CD14-positive monocyte (primary cell): ENCODE measurements at regions not wholly inside any gene's neighbourhood (a gene's known extent, or its start where the extent isn't known, plus 50 kb on each side); places are given as distances from the start of the nearest gene placed in this dataset.

Source experiments
- DNase-seq, 3 donors: peaks; one replicate each; pipeline ENCODE4 v3.0.0-alpha.2; 2011 to 2022
- H2AFZ ChIP-seq: 2 replicates; pipeline ENCODE4 v1.6.0; 2012; ENCODE audit warnings: mild to moderate bottlenecking, low read depth, low read length, inconsistent platforms; ENCODE audit not compliant: insufficient read depth, poor library complexity, severe bottlenecking
- H3K27ac ChIP-seq, 2 donors: 1 replicate in 1 of 2; 2 replicates in 1 of 2; pipeline ENCODE4 v1.5.1; 2012 to 2013; ENCODE audit warnings: low read length in 2 of 2, control low read depth in 1 of 2, inconsistent platforms in 1 of 2, low read depth in 1 of 2, mild to moderate bottlenecking in 1 of 2
- H3K27me3 ChIP-seq, 2 donors: one replicate each; pipeline versions ENCODE4 v1.6.0 to v1.6.1; 2011 to 2013; ENCODE audit warnings: low read length in 2 of 2; ENCODE audit not compliant: control insufficient read depth in 2 of 2, insufficient read depth in 2 of 2
- H3K36me3 ChIP-seq, 2 donors: replicated peaks in 1 of 2; 1 replicate in 1 of 2; 2 replicates in 1 of 2; pipeline versions ENCODE4 v1.5.1 to v1.6.1; 2012 to 2013; ENCODE audit warnings: low read length in 2 of 2, control low read depth in 1 of 2, inconsistent platforms in 1 of 2, mild to moderate bottlenecking in 1 of 2; ENCODE audit not compliant: insufficient read depth in 2 of 2, control insufficient read depth in 1 of 2
- H3K4me1 ChIP-seq, 2 donors: 1 replicate in 1 of 2; 2 replicates in 1 of 2; pipeline versions ENCODE4 v1.5.1 to v1.6.1; 2012 to 2013; ENCODE audit warnings: low read length in 2 of 2, control low read depth in 1 of 2, inconsistent platforms in 1 of 2, mild to moderate bottlenecking in 1 of 2, moderate library complexity in 1 of 2; ENCODE audit not compliant: insufficient read depth in 2 of 2, control insufficient read depth in 1 of 2
- H3K4me2 ChIP-seq: replicated peaks from 2 replicates; pipeline ENCODE3; 2012; ENCODE audit warnings: low read length, moderate library complexity, mild to moderate bottlenecking; ENCODE audit not compliant: poor library complexity, severe bottlenecking; ENCODE audit errors: extremely low read depth
- H3K4me3 ChIP-seq, 3 experiments: fragments of 200-600 bp in 1 of 3; sonication (generic) in 1 of 3; replicated peaks in 1 of 3; 1 replicate in 2 of 3; 2 replicates in 1 of 3; pipeline ENCODE4 v1.5.1; 2011 to 2013; ENCODE audit warnings: low read length in 3 of 3, mild to moderate bottlenecking in 3 of 3, control low read depth in 2 of 3, low read depth in 2 of 3, inconsistent platforms in 1 of 3, moderate library complexity in 1 of 3
- H3K79me2 ChIP-seq: 2 replicates; pipeline ENCODE4 v1.6.0; 2012; ENCODE audit warnings: mild to moderate bottlenecking, control low read depth, inconsistent platforms, low read length, moderate library complexity; ENCODE audit not compliant: insufficient read depth
- H3K9ac ChIP-seq: 2 replicates; pipeline ENCODE4 v1.6.0; 2017; ENCODE audit warnings: low read length, mild to moderate bottlenecking; ENCODE audit not compliant: insufficient read depth, poor library complexity, severe bottlenecking
- H3K9me3 ChIP-seq, 2 donors: replicated peaks in 1 of 2; 1 replicate in 1 of 2; 2 replicates in 1 of 2; pipeline versions ENCODE4 v1.5.1 to v1.6.1; 2012 to 2013; ENCODE audit warnings: low read length in 2 of 2, control low read depth in 1 of 2; ENCODE audit not compliant: control insufficient read depth in 1 of 2, insufficient read depth in 1 of 2
- H4K20me1 ChIP-seq: 2 replicates; pipeline ENCODE4 v1.6.0; 2012; ENCODE audit warnings: mild to moderate bottlenecking, low read length, control low read depth, moderate library complexity; ENCODE audit not compliant: insufficient read depth
- H3K27ac Mint-ChIP-seq, 7 donors: one replicate each; pipeline ENCODE4 v1.8.0; 2020; ENCODE audit warnings: mild to moderate bottlenecking in 7 of 7, mixed read lengths in 7 of 7, moderate library complexity in 6 of 7, inconsistent platforms in 2 of 7
- H3K27me3 Mint-ChIP-seq, 3 donors: one replicate each; pipeline ENCODE4 v1.8.0; 2021 to 2022; ENCODE audit warnings: low read depth in 3 of 3, mild to moderate bottlenecking in 3 of 3, mixed read lengths in 3 of 3, moderate library complexity in 3 of 3, inconsistent platforms in 1 of 3
- H3K36me3 Mint-ChIP-seq, 2 donors: one replicate each; pipeline ENCODE4 v1.8.0; 2020; ENCODE audit warnings: mixed read lengths in 2 of 2, inconsistent platforms in 1 of 2, mild to moderate bottlenecking in 1 of 2
- H3K4me1 Mint-ChIP-seq: one replicate; pipeline ENCODE4 v1.8.0; 2020; ENCODE audit warnings: mild to moderate bottlenecking, mixed read lengths
- H3K4me3 Mint-ChIP-seq, 2 donors: one replicate each; pipeline ENCODE4 v1.8.0; 2020; ENCODE audit warnings: mild to moderate bottlenecking in 2 of 2, mixed read lengths in 2 of 2, moderate library complexity in 1 of 2
- H3K9me3 Mint-ChIP-seq, 7 donors: one replicate each; pipeline ENCODE4 v1.8.0; 2020 to 2022; ENCODE audit warnings: mixed read lengths in 7 of 7, mild to moderate bottlenecking in 6 of 7, moderate library complexity in 6 of 7, inconsistent platforms in 2 of 7
- WGBS: methylation state at CpG from one replicate; pipeline ENCODE4 v1.1.5; 2013; ENCODE audit warnings: missing lambda C conversion rate; ENCODE audit not compliant: insufficient coverage; 5-methylcytosine and 5-hydroxymethylcytosine counted together
- intact Hi-C, 2 donors: fragments of 100-400 bp; cut with micrococcal nuclease; formaldehyde crosslinking; loops; one replicate each; pipeline versions ENCODE4 v1.15.0 to v1.15.1; 2023
- TF ChIP-seq, protein P1 (sequence below): fragments of 200-600 bp; IDR thresholded peaks from one replicate; pipeline ENCODE4 v1.8.0; 2022; ENCODE audit warnings: antibody characterized with exemption, mild to moderate bottlenecking

DNA sequence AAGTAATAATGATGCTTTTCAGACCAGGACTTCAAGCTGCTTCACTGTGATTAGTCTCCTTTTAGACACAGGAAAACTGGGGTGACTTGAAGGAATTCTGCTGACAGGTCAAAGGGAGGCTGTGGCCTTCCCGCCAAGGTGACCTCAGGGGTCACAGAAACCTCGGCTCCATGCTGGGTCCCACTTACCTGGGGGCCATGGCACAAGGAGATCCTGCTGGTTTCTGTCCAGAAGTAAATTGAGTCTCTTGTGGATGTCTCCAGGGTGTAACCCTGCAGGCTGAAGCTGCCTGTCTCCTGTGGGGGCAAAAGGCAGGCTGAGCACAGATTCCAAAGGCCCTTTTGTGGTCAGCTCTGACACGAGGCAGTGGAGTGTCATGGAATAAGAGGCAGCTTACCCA is 138.7 kb upstream of the MED13L start:
- H3K36me3 ChIP-seq, result no peaks in the 10 kb centered on the region
- H3K9ac ChIP-seq, result no peak overlapping the region
- TF ChIP-seq, protein P1, sequence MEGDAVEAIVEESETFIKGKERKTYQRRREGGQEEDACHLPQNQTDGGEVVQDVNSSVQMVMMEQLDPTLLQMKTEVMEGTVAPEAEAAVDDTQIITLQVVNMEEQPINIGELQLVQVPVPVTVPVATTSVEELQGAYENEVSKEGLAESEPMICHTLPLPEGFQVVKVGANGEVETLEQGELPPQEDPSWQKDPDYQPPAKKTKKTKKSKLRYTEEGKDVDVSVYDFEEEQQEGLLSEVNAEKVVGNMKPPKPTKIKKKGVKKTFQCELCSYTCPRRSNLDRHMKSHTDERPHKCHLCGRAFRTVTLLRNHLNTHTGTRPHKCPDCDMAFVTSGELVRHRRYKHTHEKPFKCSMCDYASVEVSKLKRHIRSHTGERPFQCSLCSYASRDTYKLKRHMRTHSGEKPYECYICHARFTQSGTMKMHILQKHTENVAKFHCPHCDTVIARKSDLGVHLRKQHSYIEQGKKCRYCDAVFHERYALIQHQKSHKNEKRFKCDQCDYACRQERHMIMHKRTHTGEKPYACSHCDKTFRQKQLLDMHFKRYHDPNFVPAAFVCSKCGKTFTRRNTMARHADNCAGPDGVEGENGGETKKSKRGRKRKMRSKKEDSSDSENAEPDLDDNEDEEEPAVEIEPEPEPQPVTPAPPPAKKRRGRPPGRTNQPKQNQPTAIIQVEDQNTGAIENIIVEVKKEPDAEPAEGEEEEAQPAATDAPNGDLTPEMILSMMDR, result no peak
- intact Hi-C loops, result no loop called here
- H2AFZ ChIP-seq, result no peak overlapping the region
- H3K79me2 ChIP-seq, result no peaks in the 10 kb centered on the region
- H3K4me3 Mint-ChIP-seq, result no peak overlapping the region
- no peak overlapping the region for H3K27ac Mint-ChIP-seq
- no peaks in the 10 kb centered on the region for H3K27me3 Mint-ChIP-seq
- DNase-seq, result no peak
- peaks cover 8% of the 10 kb centered on the region for H3K4me1 Mint-ChIP-seq
- no peaks in the 10 kb centered on the region for H4K20me1 ChIP-seq
- peaks cover 0 to 3% (median 0%) of the 10 kb centered on the region in 7 donors for H3K9me3 Mint-ChIP-seq
- H3K36me3 Mint-ChIP-seq, result no peaks in the 10 kb centered on the region
- H3K4me3 ChIP-seq, result no peak overlapping the region
- no peak overlapping the region for H3K4me2 ChIP-seq
- no peak overlapping the region for H3K27ac ChIP-seq
- H3K27me3 ChIP-seq, result no peaks in the 10 kb centered on the region
- WGBS, result 95% methylated on average over 2 of the region's 3 CpGs
- H3K9me3 ChIP-seq, result no peaks in the 10 kb centered on the region
- peaks cover 7 to 9% of the 10 kb centered on the region in 2 donors for H3K4me1 ChIP-seq

DNA sequence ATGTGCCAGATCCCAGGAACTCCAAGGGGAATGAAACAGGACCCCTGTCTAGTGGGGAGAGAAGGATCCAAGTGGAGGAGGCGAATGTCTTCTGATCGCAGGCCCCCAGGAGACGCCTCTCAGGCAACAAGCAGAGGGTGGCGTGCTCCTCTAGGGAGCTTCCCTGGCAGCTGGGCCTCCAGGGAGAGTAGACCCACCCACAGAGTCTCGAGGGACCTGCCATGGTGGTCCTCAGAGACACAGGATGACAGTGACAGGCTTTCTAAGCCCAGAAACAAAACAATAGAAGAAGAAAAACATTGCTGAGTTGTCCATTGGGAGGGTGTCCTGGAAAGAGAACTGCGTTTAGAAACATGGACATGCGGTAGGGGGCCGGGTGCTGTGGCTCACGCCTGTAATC is 140.6 kb upstream of the MAP1LC3B2 start:
- Histone ChIP-seq H3K79me2 (no peaks in the 10 kb centered on the region), H3K4me2 (no peak overlapping the region), H2AFZ (no peak overlapping the region), H3K9me3 (peaks cover 7 to 9% of the 10 kb centered on the region in 2 donors), H3K27me3 (no peaks in the 10 kb centered on the region), H3K4me1 (no peaks in the 10 kb centered on the region), H3K36me3 (no peaks in the 10 kb centered on the region), H3K4me3 (no peak overlapping the region), H4K20me1 (no peaks in the 10 kb centered on the region), H3K9ac (no peak overlapping the region), H3K27ac (no peak overlapping the region)
- DNase-seq, result no peak
- intact Hi-C loops, result no loop called here
- Mint-ChIP-seq H3K27ac (peak overlapping the region in 1 of 7 donors; percentile 16), H3K9me3 (peaks cover 4 to 9% (median 9%) of the 10 kb centered on the region in 7 donors), H3K36me3 (peaks cover 0 to 2% of the 10 kb centered on the region in 2 donors), H3K27me3 (peaks cover 0 to 1% (median 0%) of the 10 kb centered on the region in 3 donors), H3K4me1 (peaks cover 5% of the 10 kb centered on the region), H3K4me3 (no peak overlapping the region)
- TF ChIP-seq, protein P1, result no peak
- 91% methylated on average over 9 of the region's 9 CpGs for WGBS
